H9 (cell line): ENCODE measurements at regions not wholly inside any gene's neighbourhood (a gene's known extent, or its start where the extent isn't known, plus 50 kb on each side); places are given as distances from the start of the nearest gene placed in this dataset.

ENCODE experiments used
- DNase-seq: peaks from one replicate; pipeline ENCODE4 v3.0.0-alpha.2; 2017
- H2AFZ ChIP-seq: one replicate; pipeline ENCODE4 v1.6.1; 2013; ENCODE audit warnings: mild to moderate bottlenecking, low read length, control low read depth, moderate library complexity
- H2AK5ac ChIP-seq: 2 replicates; pipeline ENCODE4 v1.6.1; 2013; ENCODE audit warnings: low read length, control low read depth, mixed read lengths; ENCODE audit not compliant: insufficient read length
- H2BK120ac ChIP-seq: one replicate; pipeline ENCODE4 v1.6.1; 2013; ENCODE audit warnings: low read depth, mild to moderate bottlenecking, low read length, control low read depth, inconsistent platforms; ENCODE audit not compliant: poor library complexity, severe bottlenecking
- H2BK12ac ChIP-seq: 2 replicates; pipeline ENCODE4 v1.6.1; 2013; ENCODE audit warnings: low read length, control low read depth, mixed read lengths, low read depth; ENCODE audit not compliant: insufficient read length
- H2BK15ac ChIP-seq: 2 replicates; pipeline ENCODE4 v1.6.1; 2013; ENCODE audit warnings: low read depth, low read length, control low read depth
- H2BK20ac ChIP-seq: one replicate; pipeline ENCODE4 v1.6.1; 2013; ENCODE audit warnings: low read depth, mild to moderate bottlenecking, low read length, control low read depth, inconsistent platforms; ENCODE audit not compliant: poor library complexity, severe bottlenecking
- H2BK5ac ChIP-seq: 2 replicates; pipeline ENCODE4 v1.6.1; 2013; ENCODE audit warnings: low read length, control low read depth, mixed read lengths; ENCODE audit not compliant: insufficient read length
- H3K14ac ChIP-seq: 2 replicates; pipeline ENCODE4 v1.6.1; 2013; ENCODE audit warnings: low read length, control low read depth; ENCODE audit not compliant: insufficient read depth
- H3K18ac ChIP-seq: 2 replicates; pipeline ENCODE4 v1.6.1; 2013; ENCODE audit warnings: low read depth, mild to moderate bottlenecking, mixed read lengths, low read length, control low read depth; ENCODE audit not compliant: insufficient read length
- H3K23ac ChIP-seq: 2 replicates; pipeline ENCODE4 v1.6.1; 2013; ENCODE audit warnings: low read length, control low read depth, mixed read lengths, low read depth; ENCODE audit not compliant: insufficient read length
- H3K23me2 ChIP-seq: 2 replicates; pipeline ENCODE4 v1.6.1; 2013; ENCODE audit warnings: low read depth, mild to moderate bottlenecking, mixed read lengths, low read length, control low read depth; ENCODE audit not compliant: insufficient read length, poor library complexity, severe bottlenecking
- H3K27ac ChIP-seq: 2 replicates; pipeline ENCODE4 v1.5.1; 2013; ENCODE audit warnings: low read length, control low read depth, mixed read lengths, low read depth; ENCODE audit not compliant: insufficient read length
- H3K27me3 ChIP-seq: 2 replicates; pipeline ENCODE4 v1.6.1; 2013; ENCODE audit warnings: low read length, control low read depth, inconsistent platforms; ENCODE audit not compliant: insufficient read depth
- H3K4ac ChIP-seq: 2 replicates; pipeline ENCODE4 v1.6.1; 2013; ENCODE audit warnings: low read depth, mild to moderate bottlenecking, control low read depth, inconsistent platforms, low read length, moderate library complexity
- H3K4me1 ChIP-seq: 2 replicates; pipeline ENCODE4 v1.6.1; 2013; ENCODE audit warnings: low read length, control low read depth, inconsistent platforms; ENCODE audit not compliant: insufficient read depth
- H3K4me2 ChIP-seq: 2 replicates; pipeline ENCODE4 v1.6.1; 2013; ENCODE audit warnings: low read length, control low read depth, mixed read lengths; ENCODE audit not compliant: insufficient read length, insufficient read depth
- H3K56ac ChIP-seq: 2 replicates; pipeline ENCODE4 v1.6.1; 2013; ENCODE audit warnings: low read depth, mild to moderate bottlenecking, mixed read lengths, low read length, control low read depth; ENCODE audit not compliant: insufficient read length
- H3K79me1 ChIP-seq: 2 replicates; pipeline ENCODE4 v1.6.1; 2013; ENCODE audit warnings: low read depth, mild to moderate bottlenecking, moderate library complexity, low read length, control low read depth, inconsistent platforms; ENCODE audit not compliant: insufficient read depth, poor library complexity, severe bottlenecking
- H3K79me2 ChIP-seq: 2 replicates; pipeline ENCODE4 v1.6.1; 2013; ENCODE audit warnings: low read length, control low read depth, inconsistent platforms; ENCODE audit not compliant: insufficient read depth
- H3K9ac ChIP-seq: 2 replicates; pipeline ENCODE4 v1.6.1; 2013; ENCODE audit warnings: low read length, control low read depth, mixed read lengths; ENCODE audit not compliant: insufficient read length; ENCODE audit errors: extremely low read depth
- H3K9me3 ChIP-seq: one replicate; pipeline ENCODE4 v1.6.1; 2013; ENCODE audit warnings: low read depth, low read length, inconsistent platforms; ENCODE audit not compliant: control insufficient read depth
- H3T11ph ChIP-seq: one replicate; pipeline ENCODE4 v1.6.1; 2013; ENCODE audit warnings: mild to moderate bottlenecking, low read length, control low read depth, inconsistent platforms
- H4K20me1 ChIP-seq: one replicate; pipeline ENCODE4 v1.6.1; 2013; ENCODE audit not compliant: control insufficient read depth, insufficient read length, insufficient read depth
- H4K5ac ChIP-seq: 2 replicates; pipeline ENCODE4 v1.6.1; 2013; ENCODE audit warnings: low read depth, mild to moderate bottlenecking, mixed read lengths, low read length, control low read depth; ENCODE audit not compliant: insufficient read length
- H4K8ac ChIP-seq: replicated peaks from 2 replicates; pipeline ENCODE4 v1.6.1; 2013; ENCODE audit warnings: low read length, control low read depth, mixed read lengths, low read depth; ENCODE audit not compliant: insufficient read length
- H4K91ac ChIP-seq: 2 replicates; pipeline ENCODE4 v1.6.1; 2013; ENCODE audit warnings: low read depth, mild to moderate bottlenecking, moderate library complexity, mixed read lengths, low read length, control low read depth; ENCODE audit not compliant: insufficient read length
- H3K27ac Mint-ChIP-seq, 3 experiments: 2 replicates in 2 of 3; 3 replicates in 1 of 3; pipeline ENCODE4 v1.8.0; 2020 to 2021; ENCODE audit warnings: mixed read lengths in 3 of 3, mild to moderate bottlenecking in 1 of 3, moderate library complexity in 1 of 3
- H3K27me3 Mint-ChIP-seq: 2 replicates; pipeline ENCODE4 v1.8.0; 2021; ENCODE audit warnings: low read depth, mild to moderate bottlenecking, moderate library complexity, mixed read lengths
- H3K36me3 Mint-ChIP-seq, 3 experiments: 2 replicates in 2 of 3; 3 replicates in 1 of 3; pipeline ENCODE4 v1.8.0; 2020 to 2021; ENCODE audit warnings: low read depth in 3 of 3, mixed read lengths in 3 of 3; ENCODE audit not compliant: insufficient read depth in 1 of 3
- H3K4me1 Mint-ChIP-seq, 2 experiments: 2 replicates each; pipeline ENCODE4 v1.8.0; 2020; ENCODE audit warnings: mixed read lengths in 2 of 2
- H3K4me3 Mint-ChIP-seq, 2 experiments: 2 replicates in 1 of 2; 3 replicates in 1 of 2; pipeline ENCODE4 v1.8.0; 2020 to 2021; ENCODE audit warnings: mild to moderate bottlenecking in 2 of 2, mixed read lengths in 2 of 2, moderate library complexity in 1 of 2
- H3K9me3 Mint-ChIP-seq, 2 experiments: 2 replicates in 1 of 2; 3 replicates in 1 of 2; pipeline ENCODE4 v1.8.0; 2020; ENCODE audit warnings: mild to moderate bottlenecking in 2 of 2, mixed read lengths in 2 of 2, moderate library complexity in 1 of 2
- CTCF ChIP-seq: fragments of 200-600 bp; sonication (generic); conservative IDR thresholded peaks from 3 replicates; pipeline ENCODE4 v1.8.0; 2021; ENCODE audit warnings: antibody characterized with exemption, mild to moderate bottlenecking
- WGBS: extraction: QIAGEN DNeasy Blood & Tissue Kit; methylation state at CpG from one replicate; pipeline ENCODE4 v1.1.7; 2013; ENCODE audit warnings: missing lambda C conversion rate, low lambda C conversion rate, mixed read lengths; ENCODE audit not compliant: insufficient read length; ENCODE audit errors: extremely low coverage; 5-methylcytosine and 5-hydroxymethylcytosine counted together

- Histone ChIP-seq H3K14ac (no peak overlapping the region), H3K4me2 (no peak overlapping the region), H2BK20ac (no peak overlapping the region), H3K79me1 (no peaks in the 10 kb centered on the region), H3K9me3 (no peaks in the 10 kb centered on the region), H3K23me2 (no peaks in the 10 kb centered on the region), H3K4ac (no peak overlapping the region), H3K27me3 (no peaks in the 10 kb centered on the region), H2AFZ (no peak overlapping the region), H4K20me1 (no peaks in the 10 kb centered on the region), H3K9ac (no peak overlapping the region), H2BK5ac (no peak overlapping the region), H3K56ac (no peak overlapping the region), H3K27ac (no peak overlapping the region), H2BK15ac (no peak overlapping the region), H4K91ac (no peak overlapping the region), H2AK5ac (no peak overlapping the region), H3K79me2 (no peaks in the 10 kb centered on the region), H4K5ac (no peak overlapping the region), H3K18ac (no peak overlapping the region), H3K23ac (no peak overlapping the region), H3K4me1 (no peaks in the 10 kb centered on the region; the same call in 1 of the 2 replicates), H2BK12ac (no peak overlapping the region), H4K8ac (no peak overlapping the region), H3T11ph (no peak overlapping the region), H2BK120ac (no peak overlapping the region)
- DNase-seq = peak; percentile 29
- Mint-ChIP-seq H3K27me3 (no peaks in the 10 kb centered on the region), H3K27ac (no peak overlapping the region; a peak in 2 of 7 replicates), H3K4me3 (no peak overlapping the region), H3K9me3 (peaks cover 11 to 13% of the 10 kb centered on the region in 2 experiments), H3K36me3 (peaks cover 2 to 14% (median 7%) of the 10 kb centered on the region in 3 experiments; a peak in 5 of 7 replicates), H3K4me1 (peaks cover 15 to 20% of the 10 kb centered on the region in 2 experiments)
- TF ChIP-seq CTCF = peak; percentile 78
- no CpG with 5 or more reads among the region's 5 CpGs for WGBS
These were observed 630.5 kb downstream of the TDRD15 start for GRCh38 chr2:21754164-21754788.
